Dermis blood vessel endothelial cell (primary cell): ENCODE measurements at regions not wholly inside any gene's neighbourhood (a gene's known extent, or its start where the extent isn't known, plus 50 kb on each side); places are given as distances from the start of the nearest gene placed in this dataset.

Source experiments
- DNase-seq: peaks from one replicate; pipeline ENCODE4 v3.0.0; 2010

- no peak for DNase-seq
These were observed 67.4 kb upstream of the FAM47B start for GRCh38 chrX:34875204-34875603.

DNA sequence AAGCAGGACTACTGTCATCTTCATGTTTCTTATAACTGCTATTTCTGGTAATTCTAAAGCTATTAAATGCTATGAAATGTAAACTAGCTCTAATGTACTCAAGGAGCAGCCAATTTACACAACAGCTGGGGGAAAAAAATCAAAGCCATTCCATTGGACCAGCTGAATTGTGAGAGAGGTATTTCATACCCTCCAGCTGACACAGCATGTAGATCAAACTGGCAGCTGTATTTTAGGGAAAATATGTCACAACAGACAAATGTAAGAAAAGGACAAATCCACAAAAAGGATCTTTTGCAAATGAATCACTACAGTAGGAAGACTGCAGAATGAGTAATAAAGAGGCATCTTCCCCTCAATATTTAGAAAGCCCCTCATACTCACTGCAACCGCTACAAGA is 65.2 kb upstream of the FAM47B start:
- DNase-seq: no peak

- no peak for DNase-seq
These were observed 63.2 kb upstream of the FAM47B start for GRCh38 chrX:34879346-34879745.

- no peak for DNase-seq
These were observed 62.7 kb upstream of the FAM47B start for GRCh38 chrX:34879886-34880285.

GRCh38 chrX:34880656-34881055 is 61.9 kb upstream of the FAM47B start:
- no peak for DNase-seq

DNA sequence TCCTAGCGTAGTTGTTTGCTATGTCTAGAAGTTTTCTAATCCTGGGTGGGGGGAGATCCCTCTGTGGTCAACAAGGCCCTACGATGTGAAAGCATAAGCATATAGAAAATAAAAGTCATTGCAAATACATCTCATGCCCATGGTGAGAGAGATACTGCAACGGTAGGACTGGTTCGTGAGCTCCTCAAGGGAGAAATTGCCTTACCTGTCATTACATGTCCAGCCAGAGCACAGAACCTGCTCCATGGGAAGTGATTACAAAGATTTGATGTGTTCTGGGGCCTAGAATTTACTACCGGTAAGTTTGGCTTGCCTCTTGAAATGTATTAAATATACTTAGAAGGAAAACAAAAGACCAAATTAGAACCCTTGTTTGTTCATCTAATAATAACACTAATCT is 60.9 kb upstream of the FAM47B start:
- DNase-seq: no peak

- peak; percentile 4 for DNase-seq
These were observed 57.8 kb upstream of the FAM47B start for GRCh38 chrX:34884817-34885216.

GRCh38 chrX:34886011-34886410 is 56.6 kb upstream of the FAM47B start:
- no peak for DNase-seq

- no peak for DNase-seq
These were observed 51.2 kb upstream of the FAM47B start for GRCh38 chrX:34891391-34891790.
